ENCODE measurements at regions not wholly inside any gene's neighbourhood (a gene's known extent, or its start where the extent isn't known, plus 50 kb on each side); places are given as distances from the start of the nearest gene placed in this dataset.

GRCh38 chr10:109037978-109038377 is 885.3 kb downstream of the XPNPEP1 start:
- no peaks in the 10 kb centered on the region for H3K36me3 ChIP-seq (ENCODE audit: control insufficient read depth in 1 of 2, insufficient read depth in 2 of 2, low read length in 2 of 2)
- no TSS peak for BruUV-seq (replicated peaks)
- H3K9me2 ChIP-seq (ENCODE audit: insufficient read depth) = no peaks in the 10 kb centered on the region
- no peaks in the 10 kb centered on the region for H3K27me3 ChIP-seq (ENCODE audit: insufficient read depth, low read length)
- H2AFZ ChIP-seq (ENCODE audit: low read depth, low read length, poor library complexity, severe bottlenecking) = no peak overlapping the region
- DNase-seq (ENCODE audit: low read depth, low spot score) (no peak), ATAC-seq (no peak)
- ChIA-PET CTCF (no interaction called here), RAD21 (ENCODE audit: low non-redundant PET in 1 of 2, low total read pairs in 2 of 2, uncharacterized antibody in 2 of 2, unreplicated experiment in 2 of 2) (no interaction called here), POLR2A (no interaction called here)
- intact Hi-C loops (cut with micrococcal nuclease) = no loop called here
- H3K27ac ChIP-seq (ENCODE audit: low read depth, low read length) = no peak overlapping the region
- H3K9me3 ChIP-seq (ENCODE audit: control insufficient read depth in 1 of 2, insufficient read depth in 1 of 2, low read depth in 1 of 2, low read length in 2 of 2) = peaks cover 17 to 19% of the 10 kb centered on the region in 2 experiments; a peak in 2 of 4 replicates
- H4K20me1 ChIP-seq (ENCODE audit: insufficient read depth) = no peaks in the 10 kb centered on the region
- H3K9ac ChIP-seq (ENCODE audit: low read length) = no peak overlapping the region
- no peaks in the 10 kb centered on the region for H3K4me1 ChIP-seq (ENCODE audit: control insufficient read depth in 1 of 2, insufficient read depth in 2 of 2, low read length in 2 of 2)
- H3K4me3 ChIP-seq (replicated peaks in 1 of 2; ENCODE audit: low read depth in 1 of 2, low read length in 2 of 2) = no peak overlapping the region
- TF ChIP-seq JUND (IDR thresholded peaks at IDR 0.05) (no peak), POLR2AphosphoS5 (IDR thresholded peaks at IDR 0.05; ENCODE audit: low read depth, low read length) (no peak), RAD21 (IDR thresholded peaks at IDR 0.05; ENCODE audit: low read depth) (no peak), SIN3A (IDR thresholded peaks at IDR 0.05; ENCODE audit: low read depth) (no peak), ZNF274 (IDR thresholded peaks at IDR 0.05; ENCODE audit: low read depth, low read length) (no peak), EZH2phosphoT487 (IDR thresholded peaks at IDR 0.05; ENCODE audit: borderline replicate concordance) (no peak), ELF1 (IDR thresholded peaks at IDR 0.05; ENCODE audit: borderline replicate concordance, low read depth) (no peak), TCF7L2 (IDR thresholded peaks at IDR 0.05; ENCODE audit: borderline replicate concordance, extremely low read depth, insufficient read depth, insufficient read length) (no peak), CBX3 (IDR thresholded peaks at IDR 0.05; ENCODE audit: low read depth) (no peak), ZBTB33 (IDR thresholded peaks at IDR 0.05; ENCODE audit: extremely low read depth, insufficient replicate concordance, low read length) (no peak), SP1 (IDR thresholded peaks at IDR 0.05; ENCODE audit: low read depth) (no peak), POLR2A (IDR thresholded peaks at IDR 0.05; ENCODE audit: borderline replicate concordance, extremely low read depth, insufficient read depth, insufficient read length) (no peak), FOSL1 (IDR thresholded peaks at IDR 0.05; ENCODE audit: low read depth) (no peak), SRF (IDR thresholded peaks at IDR 0.05; ENCODE audit: low read depth) (no peak), EGR1 (IDR thresholded peaks at IDR 0.05; ENCODE audit: low read depth) (no peak)
- TF ChIP-seq, protein P1, sequence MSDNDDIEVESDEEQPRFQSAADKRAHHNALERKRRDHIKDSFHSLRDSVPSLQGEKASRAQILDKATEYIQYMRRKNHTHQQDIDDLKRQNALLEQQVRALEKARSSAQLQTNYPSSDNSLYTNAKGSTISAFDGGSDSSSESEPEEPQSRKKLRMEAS (IDR thresholded peaks at IDR 0.05) = no peak
- H3K79me2 ChIP-seq (ENCODE audit: insufficient read depth, low read length) = no peaks in the 10 kb centered on the region
- no peak overlapping the region for H3K4me2 ChIP-seq (ENCODE audit: low read length)

Data from HCT116 (cell line).